ENCODE measurements at regions not wholly inside any gene's neighbourhood (a gene's known extent, or its start where the extent isn't known, plus 50 kb on each side); places are given as distances from the start of the nearest gene placed in this dataset.

GRCh38 chr14:105857220-105857825, 330.9 kb downstream of the TMEM121 start:
- FAIRE-seq (no peak), DNase-seq (ENCODE audit: low read depth, low spot score) (no peak)
- POLR2A ChIA-PET: no interaction called here
- no peak for TF ChIP-seq CTCF (IDR thresholded peaks at IDR 0.05; ENCODE audit: extremely low read depth in 1 of 2, insufficient read depth in 1 of 2, low read depth in 1 of 2, low read length in 2 of 2)
- TF ChIP-seq MAX (IDR thresholded peaks at IDR 0.05; ENCODE audit: insufficient read depth, insufficient read length): no peak
- TF ChIP-seq EZH2 (IDR thresholded peaks at IDR 0.05; ENCODE audit: borderline replicate concordance, low read depth, low read length, severe bottlenecking): no peak
- TF ChIP-seq POLR2A (IDR thresholded peaks at IDR 0.05; ENCODE audit: low read depth, low read length): no peak
- no peak for TF ChIP-seq POLR2AphosphoS5 (IDR thresholded peaks at IDR 0.05; ENCODE audit: insufficient read depth, low read depth, low read length)
- no peak for TF ChIP-seq FOS (IDR thresholded peaks at IDR 0.05; ENCODE audit: borderline replicate concordance, insufficient read depth, low read length)
- TF ChIP-seq MYC (IDR thresholded peaks at IDR 0.05; ENCODE audit: low read depth, low read length): no peak
- TF ChIP-seq JUN (IDR thresholded peaks at IDR 0.05; ENCODE audit: borderline replicate concordance, insufficient read depth, insufficient read length, low read depth): no peak
- TF ChIP-seq GATA2 (IDR thresholded peaks at IDR 0.05; ENCODE audit: insufficient read depth, insufficient read length, low read depth, low read length): no peak
- no peaks in the 10 kb centered on the region for H3K36me3 ChIP-seq (ENCODE audit: control insufficient read depth in 2 of 2, extremely low read depth in 1 of 2, insufficient read depth in 2 of 2, low read length in 2 of 2)
- CTCF ChIA-PET: no interaction called here
- peaks cover 14% of the 10 kb centered on the region for H3K9me3 ChIP-seq (replicated peaks; ENCODE audit: control insufficient read depth, insufficient read depth, low read length)
- H4K20me1 ChIP-seq (replicated peaks; ENCODE audit: control insufficient read depth, extremely low read depth, insufficient read depth, low read length): no peaks in the 10 kb centered on the region
- no peak overlapping the region for H2AFZ ChIP-seq (ENCODE audit: low read depth, low read length)
- H3K4me1 ChIP-seq (ENCODE audit: control insufficient read depth, extremely low read depth, insufficient read depth, low read length): no peaks in the 10 kb centered on the region
- H3K4me3 ChIP-seq (replicated peaks in 1 of 3; ENCODE audit: insufficient read depth in 1 of 3, low read depth in 1 of 3, low read length in 3 of 3): no peak overlapping the region
- H3K27me3 ChIP-seq (ENCODE audit: control insufficient read depth in 2 of 2, insufficient read depth in 2 of 2, low read length in 2 of 2): no peaks in the 10 kb centered on the region
- intact Hi-C loops (cut with micrococcal nuclease) (no loop called here), dilution Hi-C loops (cut with MboI; ENCODE audit: extremely low pct_ligation_motif_present, low sequenced_read_pairs) (no loop called here)
- no peak overlapping the region for H3K4me2 ChIP-seq (ENCODE audit: insufficient read depth, low read length)
- no peaks in the 10 kb centered on the region for H3K9me1 ChIP-seq (replicated peaks; ENCODE audit: control insufficient read depth, extremely low read depth, insufficient read depth, low read length)
- H3K27ac ChIP-seq (ENCODE audit: insufficient read depth, low read depth, low read length): no peak overlapping the region
- H3K9ac ChIP-seq (replicated peaks; ENCODE audit: extremely low read depth, insufficient read depth, low read length): no peak overlapping the region
- H3K79me2 ChIP-seq (ENCODE audit: control insufficient read depth, insufficient read depth, low read length): no peaks in the 10 kb centered on the region
- no TSS peak for BruUV-seq (replicated peaks)

Data from endothelial cell of umbilical vein (primary cell).